HG03045 (cell line): ENCODE measurements at regions not wholly inside any gene's neighbourhood (a gene's known extent, or its start where the extent isn't known, plus 50 kb on each side); places are given as distances from the start of the nearest gene placed in this dataset.

ENCODE experiments used
- ATAC-seq: cut with Tn5 transposase; IDR thresholded peaks from one replicate; pipeline ENCODE4 v1.9.1; 2021; ENCODE audit warnings: mild to moderate bottlenecking, moderate library complexity; ENCODE audit not compliant: unreplicated experiment

GRCh38 chr11:92317721-92318120 lies 93.1 kb downstream of the FAT3 start:
- no peak for ATAC-seq

GRCh38 chr11:92322225-92322624 lies 97.6 kb downstream of the FAT3 start:
- ATAC-seq: no peak

- no peak for ATAC-seq
Observed at GRCh38 chr11:92324890-92325289, 100.3 kb downstream of the FAT3 start.

DNA sequence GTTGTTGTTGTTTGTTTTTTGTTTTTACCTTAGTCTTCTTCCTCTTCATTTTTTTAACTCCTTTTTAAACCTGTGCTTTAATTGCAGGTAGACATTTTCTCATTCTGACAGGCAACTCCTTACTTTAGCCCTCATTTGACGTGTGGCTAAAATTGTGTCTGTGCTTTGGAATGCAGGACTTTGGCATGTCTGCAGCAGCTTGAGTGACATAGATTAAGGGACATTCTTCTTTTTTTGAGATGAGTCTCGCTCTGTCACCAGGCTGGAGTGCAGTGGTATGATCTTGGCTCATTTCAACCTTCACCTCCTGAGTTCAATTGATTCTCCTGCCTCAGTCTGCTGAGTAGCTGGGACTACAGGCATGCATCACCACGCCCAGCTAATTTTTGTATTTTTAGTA lies 100.8 kb downstream of the FAT3 start:
- no peak for ATAC-seq

DNA sequence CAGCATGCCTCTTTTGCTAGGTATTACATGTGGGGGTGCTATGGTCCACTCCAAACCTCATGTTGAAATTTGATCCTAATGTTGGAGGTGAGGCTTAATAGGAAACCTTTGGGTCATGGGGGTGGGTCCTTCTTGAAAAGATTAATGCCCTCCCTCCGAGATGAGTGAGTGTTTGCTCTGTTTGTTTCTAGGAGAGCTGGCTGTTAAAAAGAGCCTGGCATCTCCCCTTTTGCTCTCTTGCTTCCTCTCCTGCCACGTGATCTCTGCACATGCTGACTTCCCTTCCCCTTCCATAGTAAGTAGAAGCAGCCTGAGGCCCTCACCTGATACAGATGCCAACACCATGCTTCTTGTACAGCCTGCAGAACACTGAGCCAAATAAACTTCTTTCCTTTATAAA lies 104.5 kb downstream of the FAT3 start:
- ATAC-seq: no peak

DNA sequence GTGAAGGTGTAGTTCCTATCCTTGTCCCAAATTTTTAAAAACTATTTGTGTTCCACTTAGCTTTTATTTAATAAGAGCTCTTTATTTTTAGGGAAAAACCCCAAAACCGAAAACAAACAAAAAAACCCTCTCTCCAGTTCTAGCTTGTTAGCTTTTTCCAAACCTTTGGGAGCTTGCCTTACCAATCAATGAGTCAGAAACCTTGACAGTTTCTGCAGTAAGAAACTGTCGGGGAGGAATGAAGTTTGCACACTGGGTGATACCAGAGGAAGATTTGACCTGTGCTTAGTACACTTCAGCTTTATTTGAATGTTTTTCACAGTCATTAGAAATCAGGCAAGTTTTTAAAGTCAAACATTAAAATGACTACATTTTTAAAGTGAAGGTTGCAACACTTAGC lies 105.0 kb downstream of the FAT3 start:
- ATAC-seq: no peak

DNA sequence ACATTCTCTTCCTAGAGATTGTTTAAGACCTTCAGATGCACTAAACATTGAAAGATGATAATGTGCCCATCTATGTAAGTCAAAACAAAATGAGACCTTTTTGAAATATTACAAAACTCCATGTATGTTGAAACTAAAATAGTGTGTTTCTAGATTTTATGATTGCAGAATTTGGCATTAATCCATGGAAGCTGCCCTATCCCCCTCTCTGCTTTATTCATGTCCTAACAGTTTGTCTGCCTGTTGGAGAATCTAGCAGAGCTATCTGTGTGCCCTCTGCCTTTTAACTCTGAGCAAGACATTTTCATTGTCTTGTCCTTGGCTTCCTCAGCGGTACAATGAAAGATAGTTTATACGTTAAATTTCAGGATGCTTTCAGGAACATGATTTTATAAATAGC lies 105.5 kb downstream of the FAT3 start:
- no peak for ATAC-seq

DNA sequence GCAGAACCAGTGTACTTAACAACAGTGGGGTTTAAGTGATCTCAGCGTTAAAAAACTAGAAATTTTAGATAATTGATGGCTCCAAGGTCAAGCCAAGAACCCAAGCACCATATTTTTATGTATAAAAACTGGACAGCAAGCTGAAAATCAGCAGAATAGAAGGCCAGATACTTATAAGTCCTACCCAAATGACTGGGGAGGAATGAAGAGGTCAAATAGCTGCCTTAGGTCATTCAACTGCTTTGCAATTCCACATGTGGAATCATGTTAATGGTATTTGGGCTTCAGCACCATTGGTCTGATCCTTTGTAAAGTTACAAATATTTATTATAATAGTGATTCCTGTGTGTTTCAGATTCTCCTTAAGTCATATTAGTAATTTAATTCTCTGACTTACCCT lies 108.4 kb downstream of the FAT3 start:
- no peak for ATAC-seq

GRCh38 chr11:92340839-92341238 lies 116.2 kb downstream of the FAT3 start:
- no peak for ATAC-seq

GRCh38 chr11:92342034-92342720 lies 117.6 kb downstream of the FAT3 start:
- no peak for ATAC-seq

GRCh38 chr11:92342886-92343285 lies 118.3 kb downstream of the FAT3 start:
- ATAC-seq: no peak

- no peak for ATAC-seq
Observed at GRCh38 chr11:92346220-92346619, 121.6 kb downstream of the FAT3 start.

DNA sequence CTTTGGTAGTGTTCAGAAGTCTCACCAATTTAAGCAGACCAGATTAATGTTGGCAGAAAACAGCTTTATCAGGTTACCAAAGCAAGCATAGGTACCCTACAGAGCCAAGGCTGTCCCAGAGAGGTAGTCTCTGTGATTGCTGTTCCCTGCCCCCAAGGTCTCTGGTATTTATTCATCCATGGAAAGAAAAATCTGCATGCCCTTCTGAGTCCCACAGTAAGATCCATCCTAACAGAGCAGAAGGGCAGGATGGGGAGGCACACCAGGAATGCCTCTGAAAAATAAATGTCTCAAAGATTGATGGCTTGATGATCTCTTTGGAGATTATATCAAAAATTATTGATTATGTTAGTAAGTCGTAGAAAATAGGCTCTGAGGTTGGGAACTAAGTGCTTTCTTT lies 122.8 kb downstream of the FAT3 start:
- ATAC-seq: no peak

DNA sequence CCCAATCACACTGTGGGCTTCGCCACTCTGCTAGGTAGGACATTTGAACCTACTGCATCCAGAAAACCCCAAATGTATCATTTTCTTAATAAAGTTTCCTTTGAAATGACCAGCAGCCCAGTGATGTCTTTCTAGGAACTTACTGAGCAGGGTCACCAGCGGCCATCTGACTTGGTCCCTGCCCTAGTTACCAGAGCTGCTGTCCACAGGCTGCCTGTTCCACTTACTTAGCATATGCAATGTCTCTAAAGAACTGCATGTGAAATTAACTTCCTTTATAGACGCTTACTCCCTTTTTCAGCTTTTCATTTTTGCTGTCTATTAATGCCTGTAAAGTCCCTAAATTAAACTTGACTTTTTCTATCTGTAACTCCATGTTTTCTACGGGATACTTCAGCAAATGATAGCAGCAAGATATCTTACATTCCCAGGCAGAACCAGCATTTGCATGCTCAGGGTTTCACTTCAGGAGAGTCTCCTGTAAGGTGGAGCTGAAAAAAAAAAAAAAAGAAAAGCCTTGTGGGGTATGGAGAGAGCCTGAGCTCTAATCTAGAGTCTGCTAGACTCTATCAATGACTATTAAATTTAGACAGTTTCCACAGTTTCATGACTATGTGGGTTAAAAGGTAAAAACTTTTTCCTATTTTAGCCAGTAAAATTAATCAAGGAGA lies 125.0 kb downstream of the FAT3 start:
- no peak for ATAC-seq

DNA sequence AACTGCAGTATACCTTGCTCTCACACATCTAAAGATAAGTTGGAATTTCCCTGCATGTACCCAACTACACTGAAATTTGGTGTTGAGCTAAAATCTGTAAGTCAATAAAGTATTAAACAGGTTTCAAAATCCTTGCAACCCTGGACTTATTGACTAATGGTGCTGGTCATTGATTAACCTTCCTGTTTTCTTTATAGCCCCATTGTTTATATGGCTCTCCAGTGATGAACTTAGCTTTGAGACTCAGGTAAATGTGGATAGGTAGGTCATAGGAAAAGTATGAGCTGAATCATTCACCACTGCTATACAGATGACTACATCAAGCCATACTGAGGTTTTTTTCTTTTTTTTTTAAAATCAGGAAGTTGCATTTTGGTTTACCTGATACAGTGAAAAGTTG lies 132.7 kb downstream of the FAT3 start:
- no peak for ATAC-seq

GRCh38 chr11:92357841-92358240 lies 133.2 kb downstream of the FAT3 start:
- no peak for ATAC-seq

DNA sequence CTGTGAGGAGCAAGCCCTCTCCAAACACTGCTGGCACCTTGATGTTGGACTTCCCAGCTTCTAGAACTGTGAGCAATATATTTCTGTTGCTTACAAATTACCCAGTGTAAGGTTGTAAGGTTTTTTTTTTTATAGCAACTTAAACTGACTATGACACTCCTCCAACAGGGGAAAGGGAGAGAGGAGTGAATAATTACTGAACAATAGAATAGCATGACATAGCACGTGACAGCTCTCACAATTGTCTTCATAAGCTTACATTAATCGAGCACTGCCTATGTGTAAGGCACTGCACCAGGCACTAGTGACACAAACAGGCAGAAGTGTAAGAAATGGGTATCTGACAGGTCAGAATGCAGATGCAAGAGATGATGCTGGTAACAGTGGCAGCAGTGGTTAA lies 136.9 kb downstream of the FAT3 start:
- ATAC-seq: no peak

GRCh38 chr11:92362989-92363388 lies 138.4 kb downstream of the FAT3 start:
- no peak for ATAC-seq

DNA sequence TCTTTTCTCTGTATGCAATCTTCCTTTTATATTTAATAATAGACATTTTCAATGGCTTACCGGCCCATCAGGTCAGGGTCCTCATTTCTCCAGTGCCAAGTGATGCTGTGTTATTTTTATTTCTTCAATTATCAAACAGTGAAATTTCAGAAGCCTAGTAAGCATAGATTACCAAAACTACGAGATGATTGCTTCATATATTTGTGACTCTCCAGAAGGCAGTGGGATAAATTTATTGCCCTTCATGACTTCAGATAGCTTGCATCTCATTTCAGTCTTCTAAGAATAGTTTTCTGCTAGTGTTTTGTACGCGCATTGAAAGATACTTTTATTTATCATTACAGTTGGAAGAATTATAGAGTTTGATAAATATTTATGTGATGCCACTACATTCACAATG lies 139.6 kb downstream of the FAT3 start:
- no peak for ATAC-seq

DNA sequence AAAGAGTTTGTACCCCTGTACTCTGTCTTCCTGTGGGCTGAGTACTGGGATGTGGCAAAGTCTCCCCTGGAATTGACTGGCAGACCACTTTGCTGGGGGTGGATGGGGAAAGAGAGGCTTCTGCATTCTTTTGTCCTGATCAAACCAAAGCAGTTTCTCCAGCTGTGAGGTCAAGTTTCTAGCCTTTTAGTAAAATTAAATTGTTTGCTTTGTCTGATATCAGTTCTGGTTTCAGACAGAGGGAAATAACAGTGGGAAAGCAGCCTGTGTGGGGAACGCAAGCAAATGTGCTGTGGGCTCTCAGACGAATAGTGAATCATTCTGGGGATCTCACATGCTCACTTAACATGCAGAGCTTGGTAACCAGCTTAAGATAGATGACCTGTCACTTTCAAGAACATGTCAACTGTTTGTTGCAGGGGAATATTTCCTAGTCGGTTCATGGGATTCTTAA lies 151.6 kb downstream of the FAT3 start:
- ATAC-seq: no peak

DNA sequence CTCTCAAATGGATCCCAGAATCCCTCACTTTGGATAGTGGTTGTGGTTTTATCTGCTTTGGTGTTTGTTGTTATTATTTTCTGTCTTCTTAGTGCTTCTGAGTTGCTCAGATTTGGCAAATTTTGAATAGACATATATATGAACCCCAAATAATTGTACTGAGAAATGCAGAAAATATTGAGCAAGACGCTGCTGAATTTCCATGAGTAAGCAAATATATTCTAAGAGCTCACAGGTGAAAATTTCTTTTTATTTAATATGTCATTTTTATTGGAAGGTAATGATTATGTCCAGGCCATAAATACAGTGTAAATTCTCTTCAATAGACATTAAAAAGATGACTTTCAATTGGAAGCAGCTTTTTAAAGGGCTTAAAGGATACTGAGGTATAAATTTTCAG lies 152.1 kb downstream of the FAT3 start:
- no peak for ATAC-seq

- no peak for ATAC-seq
Observed at GRCh38 chr11:92380882-92381281, 156.3 kb downstream of the FAT3 start.

DNA sequence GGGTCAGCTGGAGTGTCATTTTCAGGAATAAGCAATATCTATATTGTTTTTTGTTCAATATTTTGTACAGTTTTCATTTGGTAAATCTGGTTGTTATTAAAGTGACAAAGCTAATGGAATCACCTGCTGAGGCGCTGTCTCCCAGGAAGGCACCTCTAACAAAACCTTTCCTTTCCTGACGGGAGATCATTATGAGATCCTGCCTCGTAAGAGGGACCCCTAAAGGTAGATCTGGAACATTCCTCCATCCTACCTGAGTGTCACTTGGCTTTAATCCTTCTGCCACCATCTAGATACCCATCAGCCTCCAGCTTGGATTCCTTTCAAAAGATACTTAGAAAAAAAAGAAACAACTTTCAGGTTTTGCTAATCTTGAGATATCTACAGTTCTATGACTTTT lies 157.7 kb downstream of the FAT3 start:
- no peak for ATAC-seq
